GM12872 (cell line): ENCODE measurements at regions not wholly inside any gene's neighbourhood (a gene's known extent, or its start where the extent isn't known, plus 50 kb on each side); places are given as distances from the start of the nearest gene placed in this dataset.

Experiments used
- TF ChIP-seq, protein P1 (sequence below): IDR thresholded peaks from 3 replicates; pipeline ENCODE4 v1.5.1; 2011; ENCODE audit warnings: low read depth, mild to moderate bottlenecking, low read length, moderate library complexity; ENCODE audit not compliant: insufficient read depth

DNA sequence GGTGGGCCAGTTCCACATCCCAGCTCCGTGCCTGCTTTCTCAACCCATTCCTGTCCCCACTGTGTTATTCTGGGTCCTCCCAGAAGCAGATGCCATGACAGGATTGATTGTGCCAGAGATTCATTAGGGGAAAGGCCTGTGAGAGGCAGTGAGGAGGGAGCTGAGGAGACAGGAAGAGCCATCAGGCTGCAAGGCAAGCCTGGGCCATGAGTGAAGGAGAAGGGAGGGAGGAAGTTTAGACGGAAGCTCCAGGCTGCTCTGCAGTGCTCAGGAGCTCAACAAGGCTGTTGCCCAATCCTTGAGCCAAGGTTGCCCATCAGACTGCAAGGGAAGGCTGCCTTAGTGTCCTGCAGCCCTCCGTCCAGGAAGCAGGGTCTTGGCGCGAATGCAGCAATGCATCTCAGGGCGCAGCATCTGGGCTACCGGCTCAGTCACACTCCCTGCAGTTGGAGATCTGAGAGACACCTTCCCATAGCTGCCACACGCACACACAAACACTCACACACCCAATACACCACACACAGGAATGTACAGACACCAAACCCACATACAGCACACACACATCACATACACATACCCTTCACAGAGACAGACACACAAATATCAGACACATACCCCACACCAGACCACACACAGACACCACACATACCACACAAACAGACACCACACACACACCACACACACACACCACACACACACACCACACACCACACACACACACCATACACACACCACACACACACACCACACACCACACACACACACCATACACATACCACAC lies 139.5 kb upstream of the NDUFV2 start:
- TF ChIP-seq, protein P1, sequence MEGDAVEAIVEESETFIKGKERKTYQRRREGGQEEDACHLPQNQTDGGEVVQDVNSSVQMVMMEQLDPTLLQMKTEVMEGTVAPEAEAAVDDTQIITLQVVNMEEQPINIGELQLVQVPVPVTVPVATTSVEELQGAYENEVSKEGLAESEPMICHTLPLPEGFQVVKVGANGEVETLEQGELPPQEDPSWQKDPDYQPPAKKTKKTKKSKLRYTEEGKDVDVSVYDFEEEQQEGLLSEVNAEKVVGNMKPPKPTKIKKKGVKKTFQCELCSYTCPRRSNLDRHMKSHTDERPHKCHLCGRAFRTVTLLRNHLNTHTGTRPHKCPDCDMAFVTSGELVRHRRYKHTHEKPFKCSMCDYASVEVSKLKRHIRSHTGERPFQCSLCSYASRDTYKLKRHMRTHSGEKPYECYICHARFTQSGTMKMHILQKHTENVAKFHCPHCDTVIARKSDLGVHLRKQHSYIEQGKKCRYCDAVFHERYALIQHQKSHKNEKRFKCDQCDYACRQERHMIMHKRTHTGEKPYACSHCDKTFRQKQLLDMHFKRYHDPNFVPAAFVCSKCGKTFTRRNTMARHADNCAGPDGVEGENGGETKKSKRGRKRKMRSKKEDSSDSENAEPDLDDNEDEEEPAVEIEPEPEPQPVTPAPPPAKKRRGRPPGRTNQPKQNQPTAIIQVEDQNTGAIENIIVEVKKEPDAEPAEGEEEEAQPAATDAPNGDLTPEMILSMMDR: no peak

DNA sequence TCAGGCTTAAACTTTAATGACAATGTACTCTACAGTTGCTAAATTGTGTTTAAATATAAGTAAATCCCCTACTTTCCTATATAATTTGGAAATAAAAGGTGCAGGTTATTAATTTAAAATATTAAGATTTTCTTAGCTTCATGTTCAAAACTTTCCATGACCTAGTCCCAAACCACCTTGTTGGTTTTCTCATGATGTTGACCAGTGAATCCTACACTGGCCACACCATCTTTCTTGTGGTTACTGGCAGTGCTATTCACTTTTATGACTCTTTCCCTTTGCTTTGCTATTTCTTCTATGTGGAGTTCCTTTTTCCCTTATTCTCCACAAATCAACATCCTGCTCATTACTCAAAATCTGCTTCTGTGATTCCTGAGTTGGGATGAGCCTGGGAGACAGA lies 138.6 kb upstream of the NDUFV2 start:
- TF ChIP-seq, protein P1: no peak

GRCh38 chr18:8965398-8965797 lies 137.1 kb upstream of the NDUFV2 start:
- TF ChIP-seq, protein P1: no peak

- TF ChIP-seq, protein P1: no peak
Measured at GRCh38 chr18:8966821-8967220, 135.7 kb upstream of the NDUFV2 start.

- TF ChIP-seq, protein P1: no peak
Measured at GRCh38 chr18:8967573-8967972, 134.9 kb upstream of the NDUFV2 start.

- TF ChIP-seq, protein P1: no peak
Measured at GRCh38 chr18:8969639-8970390, 132.7 kb upstream of the NDUFV2 start.

- TF ChIP-seq, protein P1: no peak
Measured at GRCh38 chr18:8970843-8971242, 131.7 kb upstream of the NDUFV2 start.
